ENCODE measurements at regions not wholly inside any gene's neighbourhood (a gene's known extent, or its start where the extent isn't known, plus 50 kb on each side); places are given as distances from the start of the nearest gene placed in this dataset.

GRCh38 chr2:140117386-140117785 lies 1337.2 kb upstream of the NXPH2 start:
- TF ChIP-seq CTCF (IDR thresholded peaks at IDR 0.05) (no peak), EZH2 (IDR thresholded peaks at IDR 0.05; ENCODE audit: borderline replicate concordance, insufficient read depth, low read depth, low read length, poor library complexity, severe bottlenecking) (no peak)

All from B cell (primary cell).